GM23338 (cell line): ENCODE measurements at regions not wholly inside any gene's neighbourhood (a gene's known extent, or its start where the extent isn't known, plus 50 kb on each side); places are given as distances from the start of the nearest gene placed in this dataset.

ENCODE experiments used
- CTCF ChIP-seq, 2 experiments: fragments of 200-600 bp in 1 of 2; sonication (generic) in 1 of 2; conservative IDR thresholded peaks; 2 replicates each; pipeline versions ENCODE4 v1.5.1 to v1.6.1; 2016 to 2017; ENCODE audit warnings: antibody characterized with exemption in 2 of 2, low read depth in 2 of 2, mild to moderate bottlenecking in 2 of 2, moderate library complexity in 1 of 2
- EZH2 ChIP-seq: fragments of 200-600 bp; sonication (generic); IDR thresholded peaks from one replicate; pipeline ENCODE4 v1.8.0; 2017; ENCODE audit warnings: antibody characterized with exemption, mild to moderate bottlenecking, low read depth; ENCODE audit not compliant: unreplicated experiment
- EZH2phosphoT487 ChIP-seq: fragments of 200-600 bp; sonication (generic); IDR thresholded peaks from one replicate; pipeline ENCODE4 v1.8.1; 2018; ENCODE audit warnings: antibody characterized with exemption; ENCODE audit not compliant: unreplicated experiment
- TF ChIP-seq, protein P1 (sequence below): IDR thresholded peaks from one replicate; pipeline ENCODE4 v1.6.1; 2018; ENCODE audit warnings: antibody characterized with exemption; ENCODE audit not compliant: unreplicated experiment

DNA sequence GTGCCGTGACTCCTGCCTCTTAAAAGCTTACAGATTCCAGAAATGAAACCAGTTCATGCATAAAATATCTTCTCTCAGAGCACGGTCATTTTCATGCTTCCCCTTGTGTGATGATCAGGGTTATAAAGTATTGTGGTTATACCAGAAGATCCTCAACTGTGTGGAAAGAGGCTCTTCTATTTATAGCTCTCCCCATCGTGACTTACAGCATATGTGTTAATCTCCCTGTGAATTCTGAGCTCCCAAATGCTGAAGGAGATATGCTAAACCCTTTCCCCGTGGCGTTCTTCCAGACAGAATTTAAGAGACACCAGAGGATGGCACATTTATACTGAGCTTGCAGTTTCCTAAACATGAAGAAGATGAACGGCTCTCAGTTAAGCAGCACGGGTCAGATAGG, 158.8 kb downstream of the CDH26 start:
- TF ChIP-seq CTCF (conservative IDR thresholded peaks at IDR 0.05; ENCODE audit: low read depth in 2 of 2) (no peak), EZH2 (no peak), EZH2phosphoT487 (no peak)
- TF ChIP-seq, protein P1, sequence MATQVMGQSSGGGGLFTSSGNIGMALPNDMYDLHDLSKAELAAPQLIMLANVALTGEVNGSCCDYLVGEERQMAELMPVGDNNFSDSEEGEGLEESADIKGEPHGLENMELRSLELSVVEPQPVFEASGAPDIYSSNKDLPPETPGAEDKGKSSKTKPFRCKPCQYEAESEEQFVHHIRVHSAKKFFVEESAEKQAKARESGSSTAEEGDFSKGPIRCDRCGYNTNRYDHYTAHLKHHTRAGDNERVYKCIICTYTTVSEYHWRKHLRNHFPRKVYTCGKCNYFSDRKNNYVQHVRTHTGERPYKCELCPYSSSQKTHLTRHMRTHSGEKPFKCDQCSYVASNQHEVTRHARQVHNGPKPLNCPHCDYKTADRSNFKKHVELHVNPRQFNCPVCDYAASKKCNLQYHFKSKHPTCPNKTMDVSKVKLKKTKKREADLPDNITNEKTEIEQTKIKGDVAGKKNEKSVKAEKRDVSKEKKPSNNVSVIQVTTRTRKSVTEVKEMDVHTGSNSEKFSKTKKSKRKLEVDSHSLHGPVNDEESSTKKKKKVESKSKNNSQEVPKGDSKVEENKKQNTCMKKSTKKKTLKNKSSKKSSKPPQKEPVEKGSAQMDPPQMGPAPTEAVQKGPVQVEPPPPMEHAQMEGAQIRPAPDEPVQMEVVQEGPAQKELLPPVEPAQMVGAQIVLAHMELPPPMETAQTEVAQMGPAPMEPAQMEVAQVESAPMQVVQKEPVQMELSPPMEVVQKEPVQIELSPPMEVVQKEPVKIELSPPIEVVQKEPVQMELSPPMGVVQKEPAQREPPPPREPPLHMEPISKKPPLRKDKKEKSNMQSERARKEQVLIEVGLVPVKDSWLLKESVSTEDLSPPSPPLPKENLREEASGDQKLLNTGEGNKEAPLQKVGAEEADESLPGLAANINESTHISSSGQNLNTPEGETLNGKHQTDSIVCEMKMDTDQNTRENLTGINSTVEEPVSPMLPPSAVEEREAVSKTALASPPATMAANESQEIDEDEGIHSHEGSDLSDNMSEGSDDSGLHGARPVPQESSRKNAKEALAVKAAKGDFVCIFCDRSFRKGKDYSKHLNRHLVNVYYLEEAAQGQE: no peak
